ENCODE measurements at regions not wholly inside any gene's neighbourhood (a gene's known extent, or its start where the extent isn't known, plus 50 kb on each side); places are given as distances from the start of the nearest gene placed in this dataset.
"Not testable (repeated sequence)": the region's sequence is repeated elsewhere in the genome, so short reads cannot be mapped to it uniquely, and the experiment has no call there.

GRCh38 chr10:38451306-38451967, 357.3 kb downstream of the ZNF37A start:
- H3K9me3 ChIP-seq; POLR2A ChIA-PET; DNase-seq; H3K4me1 ChIP-seq (ENCODE audit: control insufficient read depth in 1 of 2, extremely low read depth in 1 of 2, insufficient read depth in 2 of 2, low read length in 2 of 2); H3K36me3 ChIP-seq (ENCODE audit: control insufficient read depth in 2 of 2, extremely low read depth in 1 of 2, insufficient read depth in 1 of 2, low read length in 1 of 2); H3K27ac ChIP-seq (ENCODE audit: low read length); H3K27me3 ChIP-seq (replicated peaks in 1 of 2; ENCODE audit: control insufficient read depth in 2 of 2, extremely low read depth in 1 of 2, insufficient read depth in 2 of 2, low read length in 1 of 2); H3K27ac Mint-ChIP-seq; H3K27me3 Mint-ChIP-seq; H3K4me3 Mint-ChIP-seq; H3K9me3 Mint-ChIP-seq; ATAC-seq (replicated peaks in 1 of 4); CTCF ChIA-PET; H3K4me3 ChIP-seq (ENCODE audit: control insufficient read depth in 1 of 2, extremely low read depth in 1 of 2, low read length in 1 of 2); H3K4me1 Mint-ChIP-seq: not testable (repeated sequence)
- peaks cover 12% of the 10 kb centered on the region for H3K36me3 Mint-ChIP-seq
- WGBS (ENCODE audit: insufficient coverage): 96% methylated on average over 18 of the region's 28 CpGs
